ENCODE measurements at regions not wholly inside any gene's neighbourhood (a gene's known extent, or its start where the extent isn't known, plus 50 kb on each side); places are given as distances from the start of the nearest gene placed in this dataset.
"Not testable (repeated sequence)": the region's sequence is repeated elsewhere in the genome, so short reads cannot be mapped to it uniquely, and the experiment has no call there.

GRCh38 chr10:76621886-76622620 lies 1015.6 kb downstream of the KCNMA1 start:
- no peak for DNase-seq (ENCODE audit: low read depth in 3 of 3, low spot score in 2 of 3)

DNA sequence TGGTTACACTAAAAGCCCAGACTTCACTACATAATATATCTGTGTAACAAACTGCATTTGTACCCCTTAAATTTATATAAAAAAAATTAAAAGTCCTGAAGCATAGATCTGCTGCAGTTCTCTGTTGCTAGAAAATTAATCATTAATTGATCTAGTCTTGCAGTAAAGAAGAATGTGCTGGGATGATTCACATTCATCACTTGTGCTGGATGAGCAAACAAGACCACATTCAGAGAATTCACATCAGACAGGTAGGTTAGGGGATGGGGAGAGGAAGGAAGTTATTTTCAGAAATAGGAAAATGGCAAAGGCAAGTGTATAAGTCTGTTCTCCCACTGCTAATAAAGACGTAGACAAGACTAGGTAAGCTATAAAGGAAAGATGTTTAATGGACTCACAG lies 1019.0 kb downstream of the KCNMA1 start:
- DNase-seq (ENCODE audit: low read depth in 3 of 3, low spot score in 2 of 3): no peak

- no peak for DNase-seq (ENCODE audit: low read depth in 3 of 3, low spot score in 2 of 3)
Observed at GRCh38 chr10:76618171-76618570, 1019.4 kb downstream of the KCNMA1 start.

GRCh38 chr10:76616666-76617065 lies 1020.9 kb downstream of the KCNMA1 start:
- DNase-seq (ENCODE audit: low read depth in 3 of 3, low spot score in 2 of 3): not testable (repeated sequence)

DNA sequence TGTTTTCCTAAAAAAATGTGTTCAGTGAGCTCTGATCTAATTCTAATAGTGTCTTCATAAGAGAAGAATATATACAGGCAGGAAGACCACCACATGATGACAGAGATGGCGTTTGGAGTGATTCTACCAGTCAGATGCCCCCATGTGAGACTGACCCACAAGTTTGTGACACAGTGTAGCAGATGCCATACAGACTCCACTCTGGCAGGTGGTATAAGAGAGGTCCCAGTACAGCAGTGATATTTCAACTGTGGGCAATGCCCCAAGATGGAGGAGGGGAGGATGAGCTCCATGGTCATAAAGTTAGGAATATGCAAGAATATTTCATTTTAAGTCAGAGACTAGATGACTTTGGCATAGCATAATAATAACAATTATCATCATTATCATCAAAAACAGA lies 1022.6 kb downstream of the KCNMA1 start:
- no peak for DNase-seq (ENCODE audit: low read depth in 3 of 3, low spot score in 2 of 3)

Measured in right renal cortex interstitium (tissue), 3 donors.